ENCODE measurements at regions not wholly inside any gene's neighbourhood (a gene's known extent, or its start where the extent isn't known, plus 50 kb on each side); places are given as distances from the start of the nearest gene placed in this dataset.

DNA sequence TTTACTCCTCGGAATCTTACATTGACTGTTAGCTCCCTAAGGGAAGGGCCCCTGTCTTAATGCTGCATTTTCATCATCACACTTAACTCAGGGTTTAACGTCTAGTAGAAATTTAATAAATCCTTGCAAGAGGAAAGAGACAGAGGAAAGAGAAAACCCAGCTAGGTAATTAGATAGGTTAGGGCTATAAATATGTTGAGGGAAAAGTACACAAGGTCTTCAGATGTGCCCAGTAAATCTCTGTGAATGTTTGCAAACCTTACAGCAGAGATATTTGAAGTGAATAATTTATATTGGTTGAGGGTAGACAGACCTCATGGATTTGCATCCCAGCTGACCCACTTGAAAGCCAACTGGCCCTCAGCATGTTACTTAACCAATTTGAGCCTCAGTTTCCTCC lies 315.5 kb upstream of the NPVF start:
- TF ChIP-seq, protein P1, sequence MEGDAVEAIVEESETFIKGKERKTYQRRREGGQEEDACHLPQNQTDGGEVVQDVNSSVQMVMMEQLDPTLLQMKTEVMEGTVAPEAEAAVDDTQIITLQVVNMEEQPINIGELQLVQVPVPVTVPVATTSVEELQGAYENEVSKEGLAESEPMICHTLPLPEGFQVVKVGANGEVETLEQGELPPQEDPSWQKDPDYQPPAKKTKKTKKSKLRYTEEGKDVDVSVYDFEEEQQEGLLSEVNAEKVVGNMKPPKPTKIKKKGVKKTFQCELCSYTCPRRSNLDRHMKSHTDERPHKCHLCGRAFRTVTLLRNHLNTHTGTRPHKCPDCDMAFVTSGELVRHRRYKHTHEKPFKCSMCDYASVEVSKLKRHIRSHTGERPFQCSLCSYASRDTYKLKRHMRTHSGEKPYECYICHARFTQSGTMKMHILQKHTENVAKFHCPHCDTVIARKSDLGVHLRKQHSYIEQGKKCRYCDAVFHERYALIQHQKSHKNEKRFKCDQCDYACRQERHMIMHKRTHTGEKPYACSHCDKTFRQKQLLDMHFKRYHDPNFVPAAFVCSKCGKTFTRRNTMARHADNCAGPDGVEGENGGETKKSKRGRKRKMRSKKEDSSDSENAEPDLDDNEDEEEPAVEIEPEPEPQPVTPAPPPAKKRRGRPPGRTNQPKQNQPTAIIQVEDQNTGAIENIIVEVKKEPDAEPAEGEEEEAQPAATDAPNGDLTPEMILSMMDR (conservative IDR thresholded peaks at IDR 0.05; ENCODE audit: low read depth, low read length), result no peak
- no peak for TF ChIP-seq EZH2 (IDR thresholded peaks at IDR 0.05; ENCODE audit: borderline replicate concordance, low read depth, low read length, poor library complexity, severe bottlenecking)
